GM12872 (cell line): ENCODE measurements at regions not wholly inside any gene's neighbourhood (a gene's known extent, or its start where the extent isn't known, plus 50 kb on each side); places are given as distances from the start of the nearest gene placed in this dataset.
A peak's percentile ranks its signal among the peaks of the same experiment; 100 is the strongest.

Source experiments
- TF ChIP-seq, protein P1 (sequence below): IDR thresholded peaks from 3 replicates; pipeline ENCODE4 v1.5.1; 2011; ENCODE audit warnings: low read depth, mild to moderate bottlenecking, low read length, moderate library complexity; ENCODE audit not compliant: insufficient read depth

DNA sequence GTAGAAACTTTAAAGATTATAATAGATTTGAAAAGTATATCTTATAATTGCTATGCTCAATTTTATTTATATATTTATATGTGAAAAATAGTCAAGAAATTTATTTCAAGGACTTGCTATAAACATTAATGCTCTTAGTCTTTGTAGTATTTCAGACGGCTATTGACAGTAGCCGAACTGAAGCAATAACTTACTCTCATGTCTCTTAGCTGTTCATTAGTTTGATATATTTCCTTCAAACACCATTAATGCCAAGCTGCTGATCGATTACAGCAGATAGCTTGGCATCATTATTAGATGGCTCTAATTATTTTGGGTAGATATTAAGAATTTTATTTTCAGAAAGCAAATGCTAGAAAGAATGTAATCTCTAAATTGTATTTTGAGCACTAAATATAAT, 1151.5 kb upstream of the SPRY2 start:
- TF ChIP-seq, protein P1, sequence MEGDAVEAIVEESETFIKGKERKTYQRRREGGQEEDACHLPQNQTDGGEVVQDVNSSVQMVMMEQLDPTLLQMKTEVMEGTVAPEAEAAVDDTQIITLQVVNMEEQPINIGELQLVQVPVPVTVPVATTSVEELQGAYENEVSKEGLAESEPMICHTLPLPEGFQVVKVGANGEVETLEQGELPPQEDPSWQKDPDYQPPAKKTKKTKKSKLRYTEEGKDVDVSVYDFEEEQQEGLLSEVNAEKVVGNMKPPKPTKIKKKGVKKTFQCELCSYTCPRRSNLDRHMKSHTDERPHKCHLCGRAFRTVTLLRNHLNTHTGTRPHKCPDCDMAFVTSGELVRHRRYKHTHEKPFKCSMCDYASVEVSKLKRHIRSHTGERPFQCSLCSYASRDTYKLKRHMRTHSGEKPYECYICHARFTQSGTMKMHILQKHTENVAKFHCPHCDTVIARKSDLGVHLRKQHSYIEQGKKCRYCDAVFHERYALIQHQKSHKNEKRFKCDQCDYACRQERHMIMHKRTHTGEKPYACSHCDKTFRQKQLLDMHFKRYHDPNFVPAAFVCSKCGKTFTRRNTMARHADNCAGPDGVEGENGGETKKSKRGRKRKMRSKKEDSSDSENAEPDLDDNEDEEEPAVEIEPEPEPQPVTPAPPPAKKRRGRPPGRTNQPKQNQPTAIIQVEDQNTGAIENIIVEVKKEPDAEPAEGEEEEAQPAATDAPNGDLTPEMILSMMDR: no peak

DNA sequence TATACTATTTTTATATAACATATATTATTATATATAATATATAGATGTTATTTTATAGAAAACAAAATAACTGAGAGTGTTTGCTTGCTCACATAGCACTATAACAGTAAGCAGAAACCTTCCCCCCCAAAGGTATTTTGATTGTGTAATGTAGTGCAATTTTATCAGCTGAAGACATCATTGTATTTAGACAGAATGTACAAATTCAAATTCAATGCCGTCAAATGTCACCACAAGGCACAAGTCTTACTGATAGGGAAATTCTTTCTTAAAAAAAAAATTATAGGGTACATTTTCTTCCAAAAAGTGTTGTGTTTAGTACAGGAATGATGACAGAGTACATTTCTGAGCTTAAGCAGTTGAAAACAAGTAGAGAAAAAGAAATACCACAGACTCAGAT, 1147.1 kb upstream of the SPRY2 start:
- TF ChIP-seq, protein P1: no peak

DNA sequence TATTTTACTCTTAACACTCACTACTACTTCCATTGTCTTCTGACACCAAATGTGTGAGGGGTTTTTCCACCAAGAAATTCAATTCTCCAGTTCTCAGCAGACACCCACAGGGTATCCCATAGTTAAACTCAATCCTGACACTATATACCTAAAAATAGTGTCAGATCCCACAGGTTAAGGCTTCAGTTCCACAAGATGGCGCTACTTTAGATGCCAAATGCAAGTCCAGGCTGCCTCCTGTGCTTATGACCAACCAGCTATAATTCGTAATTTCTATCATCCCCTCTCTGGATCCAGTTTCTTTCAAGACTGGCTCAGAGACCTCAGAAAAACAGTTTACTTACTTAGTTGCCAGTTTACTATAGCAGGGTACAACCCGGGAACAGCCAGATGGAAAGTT, 1146.2 kb upstream of the SPRY2 start:
- TF ChIP-seq, protein P1: peak; percentile 32; the same call in 2 of the 3 replicates

DNA sequence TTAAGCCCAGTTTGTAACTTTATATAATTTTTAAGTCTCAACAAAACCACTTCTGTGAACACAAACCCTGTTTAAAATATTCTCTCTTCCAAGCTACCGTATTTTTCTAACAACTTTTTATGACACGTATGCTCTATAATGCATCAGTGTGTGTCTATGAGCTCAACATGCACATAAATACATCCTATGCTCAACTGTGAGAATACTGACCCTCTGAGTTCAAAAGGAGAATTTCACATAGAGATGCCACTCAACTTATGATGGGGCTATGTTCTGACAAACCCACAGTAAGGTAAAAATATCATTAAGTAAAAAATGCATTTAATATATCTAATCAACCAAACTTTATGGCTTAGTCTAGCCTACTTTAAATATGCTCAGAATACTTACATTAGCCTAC, 1139.7 kb upstream of the SPRY2 start:
- TF ChIP-seq, protein P1: peak; percentile 16; the same call in 1 of the 3 replicates

DNA sequence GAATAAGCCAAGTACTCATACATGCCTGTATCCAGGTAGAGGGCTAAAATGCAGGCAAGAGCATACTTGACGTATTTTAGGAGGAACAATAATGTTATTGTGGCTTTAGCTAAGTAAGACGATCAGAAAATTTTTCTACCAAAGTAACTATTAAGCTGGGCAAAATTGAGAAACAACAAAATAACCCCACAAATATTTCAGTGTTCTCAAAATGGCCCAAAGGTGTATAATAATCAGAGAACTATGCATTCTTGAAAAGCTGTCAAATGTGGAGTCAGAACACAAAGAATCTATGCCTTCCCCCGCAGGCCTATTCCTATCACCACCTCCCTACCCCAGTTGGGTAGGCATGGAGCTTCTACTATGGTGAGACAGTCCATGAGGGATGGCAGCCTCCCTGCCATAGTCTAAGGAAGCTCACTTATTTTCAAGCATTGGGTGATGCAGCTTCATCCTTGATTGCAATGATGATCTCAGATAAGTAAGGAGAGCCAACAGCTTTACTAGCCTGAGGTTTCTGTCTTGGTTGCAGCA, 1132.5 kb upstream of the SPRY2 start:
- TF ChIP-seq, protein P1: no peak

DNA sequence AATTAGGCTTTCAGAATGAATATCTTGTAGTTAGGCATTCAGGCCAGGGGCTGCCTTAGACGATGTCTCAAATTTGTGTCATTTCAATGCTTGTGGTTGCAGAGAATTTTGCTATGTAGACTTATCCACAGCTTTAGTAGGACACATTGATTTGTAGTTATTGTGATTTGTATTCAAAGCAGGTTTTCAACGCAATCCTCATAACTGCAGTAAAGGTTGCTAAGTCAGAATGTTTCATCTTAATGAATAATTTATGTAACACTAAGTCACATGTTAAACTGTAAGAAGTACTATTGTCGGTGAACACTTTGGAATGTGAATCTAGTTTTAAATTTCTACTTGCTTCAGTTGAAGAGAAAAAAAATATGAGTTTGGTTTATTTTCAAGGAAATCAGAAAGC, 1117.2 kb upstream of the SPRY2 start:
- TF ChIP-seq, protein P1: no peak

DNA sequence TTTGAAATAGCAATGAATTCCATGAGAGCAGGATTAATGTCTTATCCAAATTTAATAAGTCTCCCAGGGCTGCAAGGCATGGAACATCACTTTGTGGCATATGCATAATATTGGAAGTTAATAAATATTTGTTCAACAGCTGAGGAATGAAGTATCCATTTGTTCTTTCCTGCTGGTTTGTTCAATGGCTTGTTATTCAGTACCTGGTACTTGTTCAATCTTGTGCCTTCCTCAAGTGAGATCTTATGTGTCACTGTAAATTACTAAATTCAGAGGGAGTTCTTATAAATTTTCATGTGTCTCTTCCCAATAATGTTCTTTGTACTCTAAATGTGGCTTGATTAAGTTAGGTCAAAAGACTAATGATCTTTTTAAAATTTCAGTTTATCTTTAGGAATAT, 1105.5 kb upstream of the SPRY2 start:
- TF ChIP-seq, protein P1: no peak

DNA sequence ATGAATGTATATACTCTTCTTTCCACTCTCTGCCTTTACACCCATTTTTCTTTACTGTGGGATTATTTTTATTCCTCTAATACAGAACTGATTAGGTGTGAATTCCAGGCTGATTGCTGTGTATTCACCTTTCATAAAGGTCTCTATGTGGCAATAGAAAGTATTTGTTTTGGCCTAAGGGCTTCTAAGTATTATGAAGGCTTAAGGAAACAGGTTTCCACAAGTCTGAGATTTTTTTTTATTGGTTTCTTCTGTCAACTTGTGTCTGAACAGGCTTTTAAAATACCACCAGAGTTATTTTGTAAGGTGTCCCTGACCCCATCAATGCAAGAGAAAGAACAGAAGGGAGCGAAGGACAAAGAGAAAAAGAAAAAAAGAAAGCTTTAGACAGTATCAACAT, 1102.0 kb upstream of the SPRY2 start:
- TF ChIP-seq, protein P1: no peak
